Upper lobe of right lung (tissue), 1 donor: ENCODE measurements at regions not wholly inside any gene's neighbourhood (a gene's known extent, or its start where the extent isn't known, plus 50 kb on each side); places are given as distances from the start of the nearest gene placed in this dataset.

Experiments used
- ATAC-seq: fragments of 200-7000 bp; cut with Tn5 transposase; one replicate; pipeline ENCODE4 v1.9.1; 2020; ENCODE audit warnings: mild to moderate bottlenecking, moderate library complexity
- DNase-seq: peaks from one replicate; pipeline ENCODE4 v3.0.0-alpha.2; 2020
- H3K27ac ChIP-seq: fragments of 200-600 bp; one replicate; pipeline ENCODE4 v1.8.0; 2022
- H3K27me3 ChIP-seq: fragments of 200-600 bp; one replicate; pipeline ENCODE4 v1.8.0; 2022; ENCODE audit warnings: mild to moderate bottlenecking
- H3K36me3 ChIP-seq: fragments of 200-600 bp; one replicate; pipeline ENCODE4 v1.8.0; 2022
- H3K4me1 ChIP-seq: fragments of 200-600 bp; one replicate; pipeline ENCODE4 v1.8.0; 2022
- H3K4me3 ChIP-seq: fragments of 200-600 bp; one replicate; pipeline ENCODE4 v1.8.0; 2022; ENCODE audit warnings: mild to moderate bottlenecking
- H3K9me3 ChIP-seq: fragments of 200-600 bp; one replicate; pipeline ENCODE4 v1.8.0; 2022
- intact Hi-C: fragments of 100-400 bp; cut with DNase I; formaldehyde crosslinking; loops from one replicate; pipeline ENCODE4 v1.11.0; 2022
- TF ChIP-seq, protein P1 (sequence below): fragments of 200-600 bp; IDR thresholded peaks from one replicate; pipeline ENCODE4 v1.8.0; 2022; ENCODE audit warnings: antibody characterized with exemption
- donor health status: DM: no; HTN: yes; CAD: no; lungs with severe emphysema.

DNA sequence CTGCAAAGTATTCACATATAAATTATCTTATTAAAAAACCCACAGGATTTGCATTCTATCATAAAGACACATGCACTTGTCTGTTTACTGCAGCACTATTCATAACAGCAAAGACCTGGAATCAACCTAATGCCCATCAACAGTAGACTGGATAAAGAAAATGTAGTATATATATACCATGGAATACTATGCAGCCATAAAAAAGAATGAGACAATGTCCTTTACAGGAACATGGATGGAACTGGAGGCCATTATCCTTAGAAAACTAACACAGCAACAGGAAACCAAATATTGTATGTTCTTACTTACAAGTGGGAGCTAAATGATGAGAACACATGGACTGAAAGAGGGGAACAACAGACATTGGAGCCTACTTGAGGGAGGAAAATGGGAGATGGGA is 97.0 kb downstream of the FAM217A start:
- no peak overlapping the region for H3K4me3 ChIP-seq
- peaks cover 4% of the 10 kb centered on the region for H3K4me1 ChIP-seq
- no peaks in the 10 kb centered on the region for H3K9me3 ChIP-seq
- no peak for DNase-seq
- no peaks in the 10 kb centered on the region for H3K36me3 ChIP-seq
- H3K27ac ChIP-seq: no peak overlapping the region
- ATAC-seq: no peak
- intact Hi-C loops: loop anchor here (10.0 kb wide), 1 partner anchor 237 kb away; no protein-coding TSS in a partner anchor
- TF ChIP-seq, protein P1, sequence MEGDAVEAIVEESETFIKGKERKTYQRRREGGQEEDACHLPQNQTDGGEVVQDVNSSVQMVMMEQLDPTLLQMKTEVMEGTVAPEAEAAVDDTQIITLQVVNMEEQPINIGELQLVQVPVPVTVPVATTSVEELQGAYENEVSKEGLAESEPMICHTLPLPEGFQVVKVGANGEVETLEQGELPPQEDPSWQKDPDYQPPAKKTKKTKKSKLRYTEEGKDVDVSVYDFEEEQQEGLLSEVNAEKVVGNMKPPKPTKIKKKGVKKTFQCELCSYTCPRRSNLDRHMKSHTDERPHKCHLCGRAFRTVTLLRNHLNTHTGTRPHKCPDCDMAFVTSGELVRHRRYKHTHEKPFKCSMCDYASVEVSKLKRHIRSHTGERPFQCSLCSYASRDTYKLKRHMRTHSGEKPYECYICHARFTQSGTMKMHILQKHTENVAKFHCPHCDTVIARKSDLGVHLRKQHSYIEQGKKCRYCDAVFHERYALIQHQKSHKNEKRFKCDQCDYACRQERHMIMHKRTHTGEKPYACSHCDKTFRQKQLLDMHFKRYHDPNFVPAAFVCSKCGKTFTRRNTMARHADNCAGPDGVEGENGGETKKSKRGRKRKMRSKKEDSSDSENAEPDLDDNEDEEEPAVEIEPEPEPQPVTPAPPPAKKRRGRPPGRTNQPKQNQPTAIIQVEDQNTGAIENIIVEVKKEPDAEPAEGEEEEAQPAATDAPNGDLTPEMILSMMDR: no peak
- no peaks in the 10 kb centered on the region for H3K27me3 ChIP-seq

DNA sequence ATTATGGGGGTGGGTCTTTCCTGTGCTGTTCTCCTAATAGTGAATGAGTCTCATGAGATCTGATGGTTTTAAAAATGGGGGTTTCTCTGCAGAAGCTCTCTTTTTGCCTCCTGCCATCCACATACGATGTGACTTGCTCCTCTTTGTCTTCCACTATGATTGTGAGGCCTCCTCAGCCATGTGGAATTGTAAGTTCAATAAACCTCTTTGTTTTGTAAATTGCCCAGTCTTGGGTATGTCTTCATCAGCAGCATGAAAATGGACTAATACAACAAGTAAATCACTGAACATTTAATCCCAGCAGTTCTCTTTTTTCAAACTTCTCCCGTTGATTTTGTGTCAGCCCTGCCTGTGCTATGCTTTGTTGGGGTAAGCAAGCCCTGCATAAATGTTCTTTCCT is 95.2 kb downstream of the FAM217A start:
- TF ChIP-seq, protein P1: no peak
- Histone ChIP-seq H3K27ac (no peak overlapping the region), H3K4me1 (peaks cover 7% of the 10 kb centered on the region), H3K36me3 (no peaks in the 10 kb centered on the region), H3K9me3 (no peaks in the 10 kb centered on the region), H3K27me3 (no peaks in the 10 kb centered on the region), H3K4me3 (no peak overlapping the region)
- DNase-seq (no peak), ATAC-seq (no peak)
- intact Hi-C loops: loop anchor here (10.0 kb wide), 1 partner anchor 239 kb away; no protein-coding TSS in a partner anchor

DNA sequence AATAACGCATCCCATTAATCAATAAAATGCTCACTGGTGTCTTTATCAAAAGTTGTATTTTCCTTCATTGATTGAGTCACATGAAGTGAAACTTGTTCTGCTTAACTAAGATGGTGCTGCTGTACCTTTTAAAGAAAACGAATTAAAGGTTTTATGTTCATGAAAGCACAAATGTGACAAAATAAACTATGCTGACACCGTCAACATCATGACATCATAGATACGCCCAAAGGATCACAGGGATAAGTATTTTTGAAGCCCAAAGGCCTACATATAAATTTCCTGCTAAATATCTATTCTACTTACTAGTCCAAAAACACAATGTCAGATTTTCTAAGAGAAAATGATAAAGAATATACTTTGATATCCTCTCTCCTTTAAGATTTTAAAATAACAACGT is 94.4 kb downstream of the FAM217A start:
- DNase-seq (no peak), ATAC-seq (no peak)
- H3K36me3 ChIP-seq: no peaks in the 10 kb centered on the region
- H3K4me1 ChIP-seq: peaks cover 7% of the 10 kb centered on the region
- no peak overlapping the region for H3K4me3 ChIP-seq
- intact Hi-C loops: loop anchor here (10.0 kb wide), 1 partner anchor 240 kb away; no protein-coding TSS in a partner anchor
- no peak overlapping the region for H3K27ac ChIP-seq
- TF ChIP-seq, protein P1: no peak
- H3K27me3 ChIP-seq: no peaks in the 10 kb centered on the region
- H3K9me3 ChIP-seq: no peaks in the 10 kb centered on the region

DNA sequence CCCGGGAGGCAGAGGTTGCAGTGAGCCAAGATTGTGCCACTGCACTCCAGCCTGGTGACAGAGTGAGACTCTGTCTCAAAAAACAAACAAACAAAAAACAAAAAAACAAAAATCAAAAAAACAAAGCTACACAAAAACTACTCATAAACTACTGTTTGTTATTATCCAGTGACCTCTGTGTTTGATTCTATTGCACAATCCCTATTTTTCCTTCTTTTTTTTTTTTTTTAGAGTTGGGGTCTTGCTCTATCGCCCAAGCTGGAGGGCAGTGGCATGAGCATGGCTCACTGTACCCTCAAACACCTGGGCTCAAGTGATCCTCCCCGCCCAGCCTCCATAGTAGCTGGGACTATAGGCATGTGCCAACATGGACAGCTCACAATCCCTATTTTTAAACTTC is 92.7 kb downstream of the FAM217A start:
- DNase-seq: no peak
- H3K36me3 ChIP-seq: no peaks in the 10 kb centered on the region
- ATAC-seq: no peak
- TF ChIP-seq, protein P1: no peak
- no peaks in the 10 kb centered on the region for H3K27me3 ChIP-seq
- H3K27ac ChIP-seq: no peak overlapping the region
- no peak overlapping the region for H3K4me3 ChIP-seq
- peaks cover 7% of the 10 kb centered on the region for H3K4me1 ChIP-seq
- H3K9me3 ChIP-seq: no peaks in the 10 kb centered on the region
- intact Hi-C loops: loop anchor here (10.0 kb wide), 1 partner anchor 241 kb away; no protein-coding TSS in a partner anchor

DNA sequence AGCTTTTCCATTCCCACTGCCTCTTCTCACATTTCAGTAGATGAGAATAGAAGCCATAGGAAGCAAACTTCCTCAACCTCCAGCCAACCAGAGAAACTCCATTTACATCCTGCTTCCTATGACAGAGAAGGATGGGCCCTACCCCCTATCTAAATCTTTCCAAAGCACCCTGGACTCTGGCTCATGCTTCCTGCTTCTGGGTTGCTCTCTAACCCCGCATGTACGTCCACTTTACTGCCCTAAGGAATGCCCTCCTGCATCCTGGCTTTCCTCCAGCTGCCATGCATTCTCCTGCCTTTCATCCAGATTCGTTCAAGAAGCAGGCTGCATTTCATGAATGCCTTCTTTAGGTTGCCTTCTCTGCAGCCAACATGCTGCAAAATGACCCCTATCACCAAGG is 91.9 kb downstream of the FAM217A start:
- H3K36me3 ChIP-seq: no peaks in the 10 kb centered on the region
- no peak for DNase-seq
- TF ChIP-seq, protein P1: no peak
- H3K9me3 ChIP-seq: no peaks in the 10 kb centered on the region
- intact Hi-C loops: loop anchor here (10.0 kb wide), 1 partner anchor 242 kb away; no protein-coding TSS in a partner anchor
- no peak overlapping the region for H3K4me3 ChIP-seq
- H3K4me1 ChIP-seq: peaks cover 7% of the 10 kb centered on the region
- H3K27me3 ChIP-seq: no peaks in the 10 kb centered on the region
- no peak for ATAC-seq
- no peak overlapping the region for H3K27ac ChIP-seq

DNA sequence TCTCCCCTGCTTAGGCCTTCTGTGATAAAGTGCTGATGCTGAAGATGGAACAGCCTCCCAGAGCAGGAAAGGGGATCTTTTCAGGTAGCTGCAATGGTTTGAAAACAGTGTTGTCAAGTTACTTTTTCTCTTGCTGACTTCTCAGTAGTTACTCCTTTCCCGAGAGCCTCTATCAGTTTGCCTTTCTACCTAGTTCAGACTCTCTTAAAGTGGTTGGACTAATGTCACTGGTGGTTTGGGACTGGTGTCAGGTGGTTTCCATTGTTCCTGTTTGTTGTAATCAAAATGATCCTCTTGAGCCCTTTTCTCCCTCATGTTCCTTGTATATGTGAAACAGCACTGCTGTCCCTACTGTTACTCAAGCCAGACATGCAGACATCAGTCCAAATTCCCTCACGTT is 91.4 kb downstream of the FAM217A start:
- H3K27me3 ChIP-seq: no peaks in the 10 kb centered on the region
- H3K9me3 ChIP-seq: no peaks in the 10 kb centered on the region
- H3K4me1 ChIP-seq: peaks cover 7% of the 10 kb centered on the region
- DNase-seq (no peak), ATAC-seq (no peak)
- no peak overlapping the region for H3K4me3 ChIP-seq
- H3K36me3 ChIP-seq: no peaks in the 10 kb centered on the region
- intact Hi-C loops: loop anchor here (10.0 kb wide), 1 partner anchor 243 kb away; no protein-coding TSS in a partner anchor
- H3K27ac ChIP-seq: no peak overlapping the region
- TF ChIP-seq, protein P1: no peak
